ENCODE measurements at regions not wholly inside any gene's neighbourhood (a gene's known extent, or its start where the extent isn't known, plus 50 kb on each side); places are given as distances from the start of the nearest gene placed in this dataset.

- TF ChIP-seq CTCF (IDR thresholded peaks at IDR 0.05 in 2 of 3, conservative IDR thresholded peaks at IDR 0.05 in 1 of 3; ENCODE audit: borderline replicate concordance in 1 of 3, insufficient read depth in 1 of 3, low read depth in 2 of 3, low read length in 2 of 3) (no peak), POLR2A (IDR thresholded peaks at IDR 0.05; ENCODE audit: borderline replicate concordance, extremely low read depth, insufficient read depth, insufficient read length) (no peak), ATF3 (IDR thresholded peaks at IDR 0.05) (no peak), SIN3A (IDR thresholded peaks at IDR 0.05; ENCODE audit: low read depth) (no peak), FOSL1 (IDR thresholded peaks at IDR 0.05; ENCODE audit: low read depth) (no peak)
Measured at GRCh38 chr14:76662580-76662979, 98.7 kb upstream of the VASH1 start.
